ENCODE measurements at regions not wholly inside any gene's neighbourhood (a gene's known extent, or its start where the extent isn't known, plus 50 kb on each side); places are given as distances from the start of the nearest gene placed in this dataset.

DNA sequence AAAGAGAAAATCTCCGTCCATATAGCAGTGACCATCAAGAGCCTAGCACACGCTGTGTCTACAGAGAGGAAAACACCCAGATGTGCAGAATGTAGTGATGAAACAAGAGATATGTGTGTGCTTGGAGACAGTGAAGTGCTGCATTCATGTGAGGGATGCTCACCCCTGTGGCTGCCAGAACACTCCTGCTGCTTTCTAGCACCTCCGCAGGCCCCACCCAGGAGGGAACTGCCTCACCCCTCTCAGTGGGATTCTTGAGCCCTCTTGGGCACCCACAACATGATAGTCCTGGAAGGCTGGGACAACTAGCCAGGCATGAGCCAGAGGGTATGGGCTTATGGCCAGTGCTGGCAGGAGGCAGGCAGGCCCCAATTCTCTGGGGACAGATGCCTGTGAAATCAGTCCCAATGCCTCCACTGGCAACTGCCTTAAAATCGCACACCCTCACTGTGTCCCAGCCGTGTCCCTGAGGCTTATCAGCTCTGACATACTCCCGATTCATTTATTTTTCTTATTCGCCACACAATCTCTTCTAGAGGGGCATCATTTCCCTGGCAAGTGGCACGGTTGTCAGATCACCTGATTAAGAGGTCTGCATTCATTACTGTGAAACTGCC, 73.2 kb upstream of the FSTL4 start:
- TF ChIP-seq, protein P1, sequence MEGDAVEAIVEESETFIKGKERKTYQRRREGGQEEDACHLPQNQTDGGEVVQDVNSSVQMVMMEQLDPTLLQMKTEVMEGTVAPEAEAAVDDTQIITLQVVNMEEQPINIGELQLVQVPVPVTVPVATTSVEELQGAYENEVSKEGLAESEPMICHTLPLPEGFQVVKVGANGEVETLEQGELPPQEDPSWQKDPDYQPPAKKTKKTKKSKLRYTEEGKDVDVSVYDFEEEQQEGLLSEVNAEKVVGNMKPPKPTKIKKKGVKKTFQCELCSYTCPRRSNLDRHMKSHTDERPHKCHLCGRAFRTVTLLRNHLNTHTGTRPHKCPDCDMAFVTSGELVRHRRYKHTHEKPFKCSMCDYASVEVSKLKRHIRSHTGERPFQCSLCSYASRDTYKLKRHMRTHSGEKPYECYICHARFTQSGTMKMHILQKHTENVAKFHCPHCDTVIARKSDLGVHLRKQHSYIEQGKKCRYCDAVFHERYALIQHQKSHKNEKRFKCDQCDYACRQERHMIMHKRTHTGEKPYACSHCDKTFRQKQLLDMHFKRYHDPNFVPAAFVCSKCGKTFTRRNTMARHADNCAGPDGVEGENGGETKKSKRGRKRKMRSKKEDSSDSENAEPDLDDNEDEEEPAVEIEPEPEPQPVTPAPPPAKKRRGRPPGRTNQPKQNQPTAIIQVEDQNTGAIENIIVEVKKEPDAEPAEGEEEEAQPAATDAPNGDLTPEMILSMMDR (IDR thresholded peaks at IDR 0.05): no peak
- TF ChIP-seq POLR2A (IDR thresholded peaks at IDR 0.05): no peak

All from testis (tissue), 2 donors.